Fibroblast of mammary gland (primary cell): ENCODE measurements at regions not wholly inside any gene's neighbourhood (a gene's known extent, or its start where the extent isn't known, plus 50 kb on each side); places are given as distances from the start of the nearest gene placed in this dataset.

Experiments
- DNase-seq: peaks from one replicate; pipeline ENCODE4 v3.0.0-alpha.2; 2010; ENCODE audit warnings: low read depth
- H3K4me3 ChIP-seq: 2 replicates; pipeline ENCODE4 v1.5.1; 2011; ENCODE audit warnings: low read depth, mild to moderate bottlenecking, low read length, moderate library complexity; ENCODE audit not compliant: control insufficient read depth
- TF ChIP-seq, protein P1 (sequence below): conservative IDR thresholded peaks from 2 replicates; pipeline ENCODE4 v1.5.1; 2011; ENCODE audit warnings: low read depth, low read length, inconsistent platforms; ENCODE audit not compliant: control insufficient read depth, insufficient read depth

GRCh38 chr6:133772567-133772966 is 116.3 kb upstream of the TCF21 start:
- TF ChIP-seq, protein P1, sequence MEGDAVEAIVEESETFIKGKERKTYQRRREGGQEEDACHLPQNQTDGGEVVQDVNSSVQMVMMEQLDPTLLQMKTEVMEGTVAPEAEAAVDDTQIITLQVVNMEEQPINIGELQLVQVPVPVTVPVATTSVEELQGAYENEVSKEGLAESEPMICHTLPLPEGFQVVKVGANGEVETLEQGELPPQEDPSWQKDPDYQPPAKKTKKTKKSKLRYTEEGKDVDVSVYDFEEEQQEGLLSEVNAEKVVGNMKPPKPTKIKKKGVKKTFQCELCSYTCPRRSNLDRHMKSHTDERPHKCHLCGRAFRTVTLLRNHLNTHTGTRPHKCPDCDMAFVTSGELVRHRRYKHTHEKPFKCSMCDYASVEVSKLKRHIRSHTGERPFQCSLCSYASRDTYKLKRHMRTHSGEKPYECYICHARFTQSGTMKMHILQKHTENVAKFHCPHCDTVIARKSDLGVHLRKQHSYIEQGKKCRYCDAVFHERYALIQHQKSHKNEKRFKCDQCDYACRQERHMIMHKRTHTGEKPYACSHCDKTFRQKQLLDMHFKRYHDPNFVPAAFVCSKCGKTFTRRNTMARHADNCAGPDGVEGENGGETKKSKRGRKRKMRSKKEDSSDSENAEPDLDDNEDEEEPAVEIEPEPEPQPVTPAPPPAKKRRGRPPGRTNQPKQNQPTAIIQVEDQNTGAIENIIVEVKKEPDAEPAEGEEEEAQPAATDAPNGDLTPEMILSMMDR = no peak
- DNase-seq = no peak
- H3K4me3 ChIP-seq = no peak overlapping the region

- no peak for DNase-seq
- H3K4me3 ChIP-seq = no peak overlapping the region
- TF ChIP-seq, protein P1 = no peak
These were observed 115.1 kb upstream of the TCF21 start for GRCh38 chr6:133773776-133774175.

GRCh38 chr6:133774356-133774755 is 114.6 kb upstream of the TCF21 start:
- peak; percentile 78 for DNase-seq
- TF ChIP-seq, protein P1 = no peak
- H3K4me3 ChIP-seq = no peak overlapping the region

DNA sequence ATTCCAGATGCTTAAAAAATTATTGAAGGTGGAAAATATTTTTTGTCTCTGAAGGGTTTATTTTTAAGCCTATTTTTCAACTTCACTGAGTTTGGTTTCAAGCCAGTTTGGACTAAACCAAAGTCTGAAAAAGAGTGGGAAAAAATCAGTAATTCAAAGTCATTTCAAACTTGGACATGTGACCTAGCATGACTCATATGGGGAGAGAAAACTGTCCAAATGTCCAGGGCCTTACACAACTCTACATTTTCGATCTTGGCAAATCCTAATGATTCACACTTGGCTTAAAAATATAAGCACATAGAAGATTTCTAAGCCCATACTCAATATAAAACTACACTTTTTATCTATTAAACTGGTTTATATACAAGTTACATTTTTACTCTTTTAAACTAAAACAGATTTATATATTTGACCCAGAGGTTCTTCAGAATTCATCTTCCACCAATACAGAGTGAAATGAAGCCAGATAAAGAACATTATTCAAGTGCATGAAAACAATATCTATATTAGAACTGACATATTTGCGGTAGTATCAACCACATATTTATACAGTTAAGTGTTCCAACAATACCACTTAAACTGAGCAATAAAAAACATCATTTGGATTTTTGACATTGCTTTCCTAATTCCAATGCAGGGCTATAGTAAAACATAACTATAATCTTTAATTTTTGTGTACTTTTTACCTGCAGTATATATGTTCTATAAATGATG is 110.3 kb upstream of the TCF21 start:
- peak; percentile 98 for DNase-seq
- TF ChIP-seq, protein P1 = no peak
- H3K4me3 ChIP-seq = no peak overlapping the region

DNA sequence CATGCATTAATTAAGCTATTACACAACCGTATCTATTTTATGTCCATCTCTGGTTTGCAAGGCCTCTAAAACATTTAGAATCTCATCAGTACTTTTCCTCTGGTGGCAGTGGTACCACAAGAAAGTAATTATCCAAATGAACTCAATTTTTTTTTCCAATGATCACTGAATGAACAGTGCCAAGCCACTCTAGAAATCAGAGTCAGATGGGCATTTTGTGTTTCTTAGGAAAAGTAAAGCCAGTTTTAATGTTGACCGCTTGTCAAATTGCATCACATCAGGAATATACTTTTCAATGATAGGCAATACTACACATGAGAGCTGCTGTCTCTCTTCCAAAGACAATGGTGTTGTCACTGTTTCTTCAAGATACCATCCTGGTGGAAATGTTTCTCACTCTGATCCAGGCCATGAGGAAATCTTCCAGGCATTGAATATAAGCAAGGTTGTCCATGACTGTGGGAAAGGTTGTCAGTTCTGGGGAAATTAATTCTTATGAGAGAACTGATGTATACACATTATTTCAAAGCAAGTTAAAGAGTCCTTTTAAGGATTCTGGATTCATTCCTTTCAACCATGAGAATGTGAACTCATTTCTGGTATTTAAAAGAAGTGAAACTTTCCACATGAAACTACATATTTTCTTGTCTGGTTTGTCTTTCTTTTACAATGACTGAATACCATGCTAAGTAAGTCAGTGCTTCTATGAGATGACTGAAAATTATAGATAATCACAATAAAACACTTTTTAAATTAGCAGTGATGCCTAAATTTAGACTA is 108.8 kb upstream of the TCF21 start:
- TF ChIP-seq, protein P1 = no peak
- no peak overlapping the region for H3K4me3 ChIP-seq
- no peak for DNase-seq

DNA sequence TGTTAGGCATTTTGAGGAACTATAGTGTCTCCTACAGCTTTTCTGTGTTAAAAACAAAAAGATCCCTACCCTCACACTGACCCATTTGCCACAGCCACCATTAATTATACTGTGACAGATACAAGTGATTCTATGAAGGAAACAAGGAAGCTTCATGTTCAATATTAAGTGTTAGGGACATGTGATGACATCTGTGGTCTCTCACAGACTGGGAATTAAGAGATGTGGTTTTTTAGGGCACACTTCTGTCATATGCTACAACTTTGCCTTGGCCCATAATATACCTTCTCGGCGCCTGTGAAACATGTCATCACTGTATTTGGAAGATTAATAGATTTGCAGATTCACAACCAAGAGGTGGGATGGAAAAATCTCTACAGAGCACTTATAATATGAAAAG is 102.9 kb upstream of the TCF21 start:
- TF ChIP-seq, protein P1 = no peak
- no peak for DNase-seq

More for the DNA sequence above, 102.9 kb upstream of the TCF21 start:
- H3K4me3 ChIP-seq = no peak overlapping the region
